GM21381 (cell line): ENCODE measurements at regions not wholly inside any gene's neighbourhood (a gene's known extent, or its start where the extent isn't known, plus 50 kb on each side); places are given as distances from the start of the nearest gene placed in this dataset.
"Not testable (repeated sequence)": the region's sequence is repeated elsewhere in the genome, so short reads cannot be mapped to it uniquely, and the experiment has no call there.

ENCODE experiments used
- ATAC-seq: cut with Tn5 transposase; IDR thresholded peaks from one replicate; pipeline ENCODE4 v1.9.1; 2021; ENCODE audit warnings: mild to moderate bottlenecking, moderate library complexity; ENCODE audit not compliant: unreplicated experiment

- ATAC-seq, result no peak
Measured at GRCh38 chr11:110347660-110348059, 51.2 kb upstream of the RDX start.

DNA sequence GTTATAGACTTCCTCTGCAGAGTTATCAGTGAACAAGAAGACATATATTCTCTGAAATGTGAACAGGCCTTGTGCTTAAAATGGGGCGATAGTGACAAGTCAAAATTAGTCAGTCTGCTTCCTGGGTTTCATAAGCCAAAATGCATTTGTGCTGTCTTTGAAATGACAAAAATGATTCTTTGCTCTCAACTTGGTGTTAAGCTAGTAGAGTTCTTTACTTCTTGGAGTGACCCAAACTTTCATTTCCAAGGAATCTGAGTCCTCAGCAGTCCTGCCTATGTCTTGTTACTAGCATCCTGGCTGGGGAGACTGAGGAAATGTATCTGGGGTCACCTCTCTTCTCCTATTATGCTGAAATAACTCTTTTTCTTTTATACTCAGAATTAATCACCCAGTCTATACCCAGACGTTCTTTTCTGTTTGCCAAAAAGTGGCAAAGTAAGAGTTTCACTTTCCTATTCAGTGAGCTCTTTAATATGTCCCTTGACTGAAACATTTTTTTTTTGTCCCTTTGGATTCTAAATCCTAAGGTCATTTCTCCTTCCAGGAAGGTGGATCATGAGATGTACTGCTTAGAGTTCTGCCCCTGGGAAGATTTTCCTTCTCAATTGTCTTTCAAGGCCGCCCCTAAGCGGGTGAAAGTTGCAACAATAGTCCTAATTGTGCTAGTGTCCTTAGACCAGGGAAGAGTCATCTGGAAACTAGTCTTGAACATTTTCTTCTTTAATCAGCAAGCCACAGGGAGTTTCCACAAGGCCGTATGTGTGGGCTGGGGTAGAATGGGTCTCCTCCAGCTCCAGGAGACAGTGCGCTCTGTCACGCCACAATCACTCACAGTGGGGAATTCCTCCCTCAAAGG is 53.0 kb upstream of the RDX start:
- peak; percentile 85 for ATAC-seq

GRCh38 chr11:110349997-110350383 is 53.6 kb upstream of the RDX start:
- not testable (repeated sequence) for ATAC-seq

- ATAC-seq, result no peak
Measured at GRCh38 chr11:110355011-110355744, 58.8 kb upstream of the RDX start.

- no peak for ATAC-seq
Measured at GRCh38 chr11:110356762-110357671, 60.6 kb upstream of the RDX start.

GRCh38 chr11:110358336-110358735 is 61.9 kb upstream of the RDX start:
- no peak for ATAC-seq

GRCh38 chr11:110360781-110361408 is 64.5 kb upstream of the RDX start:
- ATAC-seq, result not testable (repeated sequence)

- ATAC-seq, result no peak
Measured at GRCh38 chr11:110362971-110363509, 66.6 kb upstream of the RDX start.

DNA sequence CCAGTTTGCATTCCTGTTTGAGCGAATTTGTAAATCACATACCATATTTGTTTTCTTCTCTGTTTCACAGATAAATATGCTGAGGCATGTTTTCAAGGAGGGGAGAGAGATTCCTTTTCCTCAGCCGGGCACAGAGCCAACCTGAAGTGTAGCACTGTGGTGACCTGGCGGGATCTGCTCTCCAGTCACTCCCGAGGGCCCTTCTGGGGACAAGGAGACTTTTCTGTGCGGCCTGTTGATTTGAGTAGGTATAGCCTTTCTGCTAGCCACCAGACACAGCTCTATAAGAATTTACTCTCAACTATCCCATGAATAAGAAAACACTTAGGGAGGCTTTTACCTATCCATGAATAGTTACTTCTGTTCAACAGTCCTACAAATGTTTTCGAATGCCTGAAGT is 63.5 kb upstream of the FDX1 start:
- ATAC-seq, result no peak

DNA sequence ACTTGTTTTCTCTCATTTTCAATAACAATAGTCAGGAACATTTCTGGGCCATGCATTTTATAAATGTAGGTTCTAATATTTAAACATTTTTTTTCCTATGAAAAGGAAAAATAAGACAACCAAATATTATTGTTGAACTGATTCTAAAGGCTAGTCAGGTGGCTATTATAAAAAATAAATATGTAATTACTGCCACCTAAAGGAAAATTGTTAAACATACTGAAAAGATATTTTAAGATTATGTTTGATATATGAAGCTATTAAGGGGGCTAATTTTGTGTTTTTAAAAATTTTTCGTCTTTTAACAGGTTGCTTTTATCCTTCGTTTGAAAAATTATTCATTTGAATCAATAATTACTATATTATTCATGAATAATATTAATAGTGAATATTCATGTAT is 62.2 kb upstream of the FDX1 start:
- ATAC-seq, result no peak

- ATAC-seq, result no peak
Measured at GRCh38 chr11:110371084-110371483, 58.7 kb upstream of the FDX1 start.

GRCh38 chr11:110373051-110373702 is 56.6 kb upstream of the FDX1 start:
- peak; percentile 91 for ATAC-seq

GRCh38 chr11:110374921-110375320 is 54.8 kb upstream of the FDX1 start:
- no peak for ATAC-seq

- no peak for ATAC-seq
Measured at GRCh38 chr11:110375351-110375750, 54.4 kb upstream of the FDX1 start.

DNA sequence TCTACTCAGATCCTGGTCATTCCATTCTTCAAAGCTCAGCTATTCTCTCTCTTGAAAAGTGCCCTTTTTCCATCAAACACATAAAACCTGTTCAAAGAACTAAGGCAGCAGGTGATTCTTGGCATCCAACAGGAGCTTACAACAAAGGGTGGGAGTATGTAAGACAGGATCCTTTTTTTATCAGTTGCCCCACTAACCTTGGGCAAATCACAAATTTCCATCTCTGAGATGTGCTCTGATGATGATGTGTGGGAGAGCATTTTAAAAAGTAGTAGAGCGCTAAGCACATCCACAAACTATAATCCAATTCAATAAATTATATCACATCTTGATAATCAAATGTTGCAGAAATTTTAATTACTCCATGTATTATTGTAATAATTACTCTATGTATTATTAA is 53.7 kb upstream of the FDX1 start:
- ATAC-seq, result no peak

DNA sequence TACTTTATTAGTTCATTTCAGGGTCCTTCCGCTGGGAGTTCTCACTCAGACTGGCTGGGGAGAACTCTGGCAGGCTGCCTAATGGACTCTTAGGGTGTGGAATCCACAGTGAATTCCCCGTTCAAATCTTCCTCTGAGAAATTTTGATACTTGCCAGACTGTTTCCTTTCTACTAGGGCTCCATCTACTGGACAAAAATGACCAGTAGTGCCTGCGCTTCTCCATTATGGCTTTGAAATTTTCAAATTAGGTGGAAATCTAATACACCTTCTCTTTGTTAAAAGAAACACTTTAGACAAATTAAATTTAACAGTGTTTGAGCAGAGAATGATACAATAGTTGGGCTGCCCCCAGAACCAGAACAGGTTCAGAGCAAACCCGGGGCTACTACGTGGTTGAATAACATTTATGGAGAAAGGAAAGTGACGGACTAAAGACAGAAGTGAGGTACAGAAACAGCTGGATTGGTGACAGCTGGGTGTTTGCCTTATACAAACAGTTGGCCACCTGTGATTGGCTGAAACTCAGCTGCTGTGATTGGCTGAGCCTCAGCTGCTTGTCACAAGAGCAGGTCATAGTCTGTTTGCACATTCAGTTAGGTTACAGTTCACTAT is 52.9 kb upstream of the FDX1 start:
- ATAC-seq, result no peak

GRCh38 chr11:110377434-110377833 is 52.3 kb upstream of the FDX1 start:
- ATAC-seq, result no peak

DNA sequence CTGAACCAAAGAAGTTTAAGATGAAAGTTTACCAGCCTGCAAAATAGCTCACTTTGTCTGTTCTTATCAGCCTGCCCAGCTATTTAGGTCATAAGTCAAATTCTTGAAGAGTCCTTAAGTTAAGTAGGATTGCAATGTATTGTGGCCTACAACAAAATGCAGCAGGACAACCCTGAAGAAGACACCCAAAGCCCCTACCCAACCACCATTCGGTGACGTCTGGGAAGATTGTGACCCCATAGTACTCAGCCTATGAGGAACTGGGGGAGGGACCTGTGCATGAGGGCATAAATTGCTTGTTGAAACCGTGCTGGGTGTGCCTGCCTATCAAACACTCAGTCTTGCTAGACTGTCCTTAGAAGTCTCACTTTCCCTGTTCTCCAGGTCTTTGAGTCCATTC is 50.5 kb upstream of the FDX1 start:
- ATAC-seq, result no peak

- ATAC-seq, result no peak
Measured at GRCh38 chr11:110379936-110380335, 49.8 kb upstream of the FDX1 start.
